Esophagus squamous epithelium (tissue), 5 donors: ENCODE measurements at regions not wholly inside any gene's neighbourhood (a gene's known extent, or its start where the extent isn't known, plus 50 kb on each side); places are given as distances from the start of the nearest gene placed in this dataset.

Experiments used
- DNase-seq: peaks from one replicate; lab custom pipeline; 2025; lab: John Stamatoyannopoulos, UW
- H3K27ac ChIP-seq, 4 donors: fragments of 200-600 bp; sonication (generic); one replicate each; pipeline ENCODE4 v1.5.1; 2016 to 2019; ENCODE audit warnings: mild to moderate bottlenecking in 1 of 4
- H3K27me3 ChIP-seq, 4 donors: fragments of 200-600 bp; sonication (generic); 1 replicate in 3 of 4; 2 replicates in 1 of 4; pipeline versions ENCODE4 v1.5.1 to v1.6.0; 2017 to 2021; ENCODE audit warnings: antibody characterized with exemption in 1 of 4
- H3K36me3 ChIP-seq, 3 donors: fragments of 200-600 bp; sonication (generic); one replicate each; pipeline ENCODE4 v1.5.1; 2016 to 2019
- H3K4me1 ChIP-seq, 3 donors: fragments of 200-600 bp; sonication (generic); one replicate each; pipeline ENCODE4 v1.5.1; 2017 to 2019
- H3K4me3 ChIP-seq, 4 donors: fragments of 200-600 bp; sonication (generic); 1 replicate in 3 of 4; 2 replicates in 1 of 4; pipeline ENCODE4 v1.5.1; 2016 to 2019; ENCODE audit warnings: mild to moderate bottlenecking in 2 of 4, moderate library complexity in 1 of 4
- H3K9me3 ChIP-seq, 3 donors: fragments of 200-600 bp; sonication (generic); one replicate each; pipeline ENCODE4 v1.5.1; 2016 to 2019
- CTCF ChIP-seq, 6 experiments: fragments of 450-650 bp in 4 of 6; fragments of 200-600 bp in 2 of 6; sonication (generic) in 2 of 6; IDR thresholded peaks; one replicate each; pipeline ENCODE4 v1.5.1; 2016 to 2019; ENCODE audit warnings: antibody characterized with exemption in 6 of 6, mild to moderate bottlenecking in 4 of 6, moderate library complexity in 4 of 6
- POLR2A ChIP-seq, 4 donors: fragments of 450-650 bp; IDR thresholded peaks; one replicate each; pipeline ENCODE4 v1.6.1; 2017; ENCODE audit warnings: antibody characterized with exemption in 4 of 4, mild to moderate bottlenecking in 4 of 4, moderate library complexity in 3 of 4
- WGBS, 2 donors: methylation state at CpG; one replicate each; pipeline ENCODE4 v1.1.5; 2018; 5-methylcytosine and 5-hydroxymethylcytosine counted together
- intact Hi-C: fragments of 100-400 bp; cut with DNase I; formaldehyde crosslinking; loops from one replicate; pipeline ENCODE4 v1.15.0; 2022
- donor health status: DM: yes; HTN: yes; CAD: no.

- WGBS, 2 donors, result 56 to 62% methylated on average over 7 of the region's 7 CpGs
- TF ChIP-seq CTCF (IDR thresholded peaks at IDR 0.05), result no peak
- no peak for TF ChIP-seq POLR2A (IDR thresholded peaks at IDR 0.05)
- Histone ChIP-seq H3K4me3 (no peak overlapping the region), H3K4me1 (peaks cover 0 to 4% (median 3%) of the 10 kb centered on the region in 3 donors), H3K9me3 (no peaks in the 10 kb centered on the region), H3K27ac (no peak overlapping the region), H3K36me3 (no peaks in the 10 kb centered on the region), H3K27me3 (peaks cover 0 to 20% (median 0%) of the 10 kb centered on the region in 4 donors)
- intact Hi-C loops, result no loop called here
- no peak for DNase-seq
Observed at GRCh38 chr4:180052629-180053028, 2190.6 kb upstream of the TENM3 start.

- WGBS, 2 donors, result 76% methylated on average over 4 of the region's 4 CpGs
- H3K4me1 ChIP-seq, result peaks cover 7 to 20% (median 13%) of the 10 kb centered on the region in 3 donors
- TF ChIP-seq CTCF (IDR thresholded peaks at IDR 0.05), result no peak
- no peak for TF ChIP-seq POLR2A (IDR thresholded peaks at IDR 0.05)
- H3K27me3 ChIP-seq, result peaks cover 0 to 36% (median 1%) of the 10 kb centered on the region in 4 donors
- no peak for DNase-seq
- no peak overlapping the region for H3K4me3 ChIP-seq
- intact Hi-C loops, result no loop called here
- H3K9me3 ChIP-seq, result no peaks in the 10 kb centered on the region
- no peaks in the 10 kb centered on the region for H3K36me3 ChIP-seq
- H3K27ac ChIP-seq, result no peak overlapping the region
Observed at GRCh38 chr4:180054291-180054690, 2188.9 kb upstream of the TENM3 start.

- Histone ChIP-seq H3K4me3 (no peak overlapping the region), H3K36me3 (no peaks in the 10 kb centered on the region), H3K9me3 (no peaks in the 10 kb centered on the region), H3K27ac (no peak overlapping the region), H3K27me3 (peaks cover 0 to 63% (median 3%) of the 10 kb centered on the region in 4 donors), H3K4me1 (peaks cover 12 to 27% (median 15%) of the 10 kb centered on the region in 3 donors)
- TF ChIP-seq POLR2A (IDR thresholded peaks at IDR 0.05) (no peak), CTCF (IDR thresholded peaks at IDR 0.05) (no peak)
- DNase-seq, result no peak
- WGBS, 2 donors, result 6 to 7% methylated on average over 8 of the region's 8 CpGs
- intact Hi-C loops, result no loop called here
Observed at GRCh38 chr4:180057299-180057721, 2185.9 kb upstream of the TENM3 start.

DNA sequence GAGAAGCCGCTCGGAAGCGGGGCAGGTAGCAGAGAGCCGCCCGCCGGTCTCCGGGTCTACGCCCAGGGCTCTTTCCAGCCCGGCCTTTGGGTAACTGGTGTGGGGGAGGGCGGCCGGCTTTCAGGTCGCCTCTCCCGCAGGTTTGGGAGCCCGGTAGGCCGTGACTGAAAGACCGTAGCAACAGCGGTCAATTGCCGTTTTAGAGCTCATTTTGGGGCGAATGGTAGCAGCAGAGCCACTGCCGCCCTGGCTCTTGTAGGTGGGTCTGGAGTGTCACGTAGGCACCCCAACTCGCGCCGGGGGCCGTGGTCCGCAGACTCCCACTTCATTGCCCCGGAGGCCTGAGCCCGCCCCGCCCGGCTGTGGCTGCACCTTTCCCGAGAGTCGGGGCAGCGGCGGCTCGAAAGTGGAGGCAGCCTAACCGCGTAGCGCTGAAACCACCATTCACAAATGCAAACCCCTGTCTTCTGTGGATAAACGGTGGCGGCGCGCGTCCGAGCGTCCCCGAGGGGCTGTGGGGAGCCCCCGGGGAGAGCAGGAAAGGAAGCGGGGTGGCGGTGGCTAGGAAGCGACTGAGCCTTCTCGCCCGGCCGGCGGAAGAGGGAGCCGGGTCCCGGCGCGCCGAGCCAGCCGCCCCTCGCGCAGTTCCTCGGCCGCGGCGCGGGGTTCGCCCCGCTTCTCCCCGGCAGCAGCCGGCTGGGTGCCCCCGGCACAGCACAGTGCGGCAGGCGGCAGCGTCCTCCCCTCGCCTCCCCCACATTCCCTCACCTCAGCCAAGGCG lies 2185.1 kb upstream of the TENM3 start:
- Histone ChIP-seq H3K27ac (no peak overlapping the region), H3K4me1 (peaks cover 12 to 27% (median 15%) of the 10 kb centered on the region in 3 donors), H3K9me3 (no peaks in the 10 kb centered on the region), H3K4me3 (peak overlapping the region; percentile 25 to 68 (median 44)), H3K27me3 (peaks cover 0 to 71% (median 3%) of the 10 kb centered on the region in 4 donors), H3K36me3 (no peaks in the 10 kb centered on the region)
- DNase-seq, result no peak
- intact Hi-C loops, result no loop called here
- 3 to 6% methylated on average over 7 to 11 of the region's 77 CpGs for WGBS, 2 donors
- TF ChIP-seq POLR2A (IDR thresholded peaks at IDR 0.05), result no peak
- no peak for TF ChIP-seq CTCF (IDR thresholded peaks at IDR 0.05)

GRCh38 chr4:180058691-180059215 lies 2184.4 kb upstream of the TENM3 start:
- TF ChIP-seq POLR2A (IDR thresholded peaks at IDR 0.05) (no peak), CTCF (IDR thresholded peaks at IDR 0.05) (no peak)
- Histone ChIP-seq H3K27me3 (peaks cover 0 to 74% (median 3%) of the 10 kb centered on the region in 4 donors), H3K4me3 (peak overlapping the region; percentile 25 to 68 (median 44)), H3K9me3 (no peaks in the 10 kb centered on the region), H3K27ac (no peak overlapping the region), H3K36me3 (no peaks in the 10 kb centered on the region), H3K4me1 (peaks cover 12 to 27% (median 15%) of the 10 kb centered on the region in 3 donors)
- no peak for DNase-seq
- intact Hi-C loops, result no loop called here
- 0 to 5% methylated on average over 12 to 23 of the region's 72 CpGs for WGBS, 2 donors
